Sigmoid colon (tissue), 3 donors: ENCODE measurements at regions not wholly inside any gene's neighbourhood (a gene's known extent, or its start where the extent isn't known, plus 50 kb on each side); places are given as distances from the start of the nearest gene placed in this dataset.

Experiments used
- CTCF ChIP-seq, 4 experiments: fragments of 450-650 bp in 3 of 4; fragments of 200-600 bp in 1 of 4; IDR thresholded peaks; one replicate each; pipeline ENCODE4 v1.5.1; 2016 to 2019; ENCODE audit warnings: antibody characterized with exemption in 4 of 4, mild to moderate bottlenecking in 3 of 4, moderate library complexity in 2 of 4
- POLR2A ChIP-seq, 2 donors: fragments of 450-650 bp; IDR thresholded peaks; one replicate each; pipeline ENCODE4 v1.6.1; 2016; ENCODE audit warnings: antibody characterized with exemption in 2 of 2, mild to moderate bottlenecking in 2 of 2, moderate library complexity in 2 of 2

- TF ChIP-seq CTCF (IDR thresholded peaks at IDR 0.05) (no peak), POLR2A (IDR thresholded peaks at IDR 0.05) (no peak)
Measured at GRCh38 chr3:78516437-78516836, 1251.4 kb downstream of the ROBO1 start.
